HCT116 (cell line): ENCODE measurements at regions not wholly inside any gene's neighbourhood (a gene's known extent, or its start where the extent isn't known, plus 50 kb on each side); places are given as distances from the start of the nearest gene placed in this dataset.

Experiments used
- ATAC-seq: fragments of 200-7000 bp; cut with Tn5 transposase; 2 replicates; pipeline ENCODE4 v1.9.1; 2020; ENCODE audit warnings: mild to moderate bottlenecking, moderate library complexity
- BruUV-seq: library from RNA; stranded (reverse); fragments of 400-500 nt; replicated peaks from 2 replicates; lab custom pipeline; 2021; lab: Mats Ljungman, UMichigan
- CTCF ChIA-PET: fragments of 300-600 bp; sonication (Branson Sonifier 250); formaldehyde crosslinking; loops from one replicate; lab custom pipeline; 2021; ENCODE audit warnings: antibody characterized with exemption; lab: Charles Lee
- POLR2A ChIA-PET: fragments of 300-600, 350-600 bp; sonication (Branson Sonifier 250); formaldehyde crosslinking; loops from one replicate; lab custom pipeline; 2021; ENCODE audit warnings: antibody characterized with exemption; lab: Charles Lee
- RAD21 ChIA-PET, 2 experiments: fragments of 300-600 bp; sonication (Branson Sonifier 250); formaldehyde crosslinking; loops; one replicate each; lab custom pipeline; 2023; ENCODE audit warnings: low total read pairs in 2 of 2; ENCODE audit not compliant: uncharacterized antibody in 2 of 2, unreplicated experiment in 2 of 2, low non-redundant PET in 1 of 2; lab: Charles Lee
- DNase-seq: peaks from one replicate; pipeline ENCODE4 v3.0.0-alpha.2; 2010; ENCODE audit warnings: low read depth, low spot score
- H2AFZ ChIP-seq: fragments of 200-600 bp; shearing (Covaris generic), sonication (generic); 2 replicates; pipeline ENCODE4 v1.6.1; 2017; ENCODE audit warnings: low read depth, mixed run types, mixed read lengths, antibody characterized with exemption, low read length; ENCODE audit not compliant: poor library complexity, severe bottlenecking
- H3K27ac ChIP-seq: 2 replicates; pipeline ENCODE4 v1.5.1; 2012; ENCODE audit warnings: low read depth, low read length
- H3K27me3 ChIP-seq: fragments of 200-600 bp; sonication (generic); 2 replicates; pipeline ENCODE4 v1.6.1; 2016; ENCODE audit warnings: mixed run types, low read length, mixed read lengths; ENCODE audit not compliant: insufficient read depth
- H3K36me3 ChIP-seq, 2 experiments: fragments of 200-500 bp in 1 of 2; fragments of 200-600 bp in 1 of 2; sonication (Bioruptor generic) in 1 of 2; sonication (generic) in 1 of 2; 2 replicates each; pipeline versions ENCODE4 v1.5.1 to v1.6.1; 2014 to 2016; ENCODE audit warnings: low read length in 2 of 2, inconsistent platforms in 1 of 2, mixed read lengths in 1 of 2, mixed run types in 1 of 2; ENCODE audit not compliant: insufficient read depth in 2 of 2, control insufficient read depth in 1 of 2
- H3K4me1 ChIP-seq, 2 experiments: fragments of 200-600 bp in 1 of 2; sonication (generic) in 1 of 2; 2 replicates each; pipeline versions ENCODE4 v1.5.1 to v1.6.1; 2012 to 2017; ENCODE audit warnings: low read length in 2 of 2, inconsistent platforms in 1 of 2, mild to moderate bottlenecking in 1 of 2, mixed read lengths in 1 of 2, mixed run types in 1 of 2, moderate library complexity in 1 of 2; ENCODE audit not compliant: insufficient read depth in 2 of 2, control insufficient read depth in 1 of 2
- H3K4me2 ChIP-seq: fragments of 200-600 bp; sonication (generic); 2 replicates; pipeline ENCODE4 v1.6.1; 2017; ENCODE audit warnings: mixed run types, low read length, mixed read lengths
- H3K4me3 ChIP-seq, 2 experiments: fragments of 200-600 bp in 1 of 2; sonication (generic) in 1 of 2; replicated peaks in 1 of 2; 2 replicates each; pipeline ENCODE4 v1.5.1; 2011 to 2016; ENCODE audit warnings: low read length in 2 of 2, control low read depth in 1 of 2, low read depth in 1 of 2, mild to moderate bottlenecking in 1 of 2, mixed read lengths in 1 of 2, mixed run types in 1 of 2
- H3K79me2 ChIP-seq: fragments of 200-600 bp; sonication (generic); 2 replicates; pipeline ENCODE4 v1.6.1; 2017; ENCODE audit warnings: mild to moderate bottlenecking, mixed run types, low read length, moderate library complexity, mixed read lengths; ENCODE audit not compliant: insufficient read depth
- H3K9ac ChIP-seq: fragments of 200-600 bp; sonication (generic); 2 replicates; pipeline ENCODE4 v1.6.1; 2016; ENCODE audit warnings: low read length, mixed read lengths
- H3K9me2 ChIP-seq: fragments of 200-600 bp; sonication (generic), shearing (Covaris generic); 2 replicates; pipeline ENCODE4 v1.6.1; 2017; ENCODE audit warnings: mixed run types, mild to moderate bottlenecking, moderate library complexity; ENCODE audit not compliant: insufficient read depth
- H3K9me3 ChIP-seq, 2 experiments: fragments of 200-500 bp in 1 of 2; fragments of 200-600 bp in 1 of 2; sonication (Bioruptor generic) in 1 of 2; sonication (generic) in 1 of 2; 2 replicates each; pipeline ENCODE4 v1.6.1; 2014 to 2017; ENCODE audit warnings: low read length in 2 of 2, mixed read lengths in 2 of 2, inconsistent platforms in 1 of 2, low read depth in 1 of 2, mild to moderate bottlenecking in 1 of 2, mixed run types in 1 of 2, moderate library complexity in 1 of 2; ENCODE audit not compliant: control insufficient read depth in 1 of 2, insufficient read depth in 1 of 2
- H4K20me1 ChIP-seq: fragments of 200-600 bp; sonication (generic), shearing (Covaris generic); 2 replicates; pipeline ENCODE4 v1.6.1; 2017; ENCODE audit warnings: mixed run types, mild to moderate bottlenecking, moderate library complexity; ENCODE audit not compliant: insufficient read depth
- CBX3 ChIP-seq: IDR thresholded peaks from 2 replicates; pipeline ENCODE4 v1.6.1; 2012; ENCODE audit warnings: low read depth
- CEBPB ChIP-seq: IDR thresholded peaks from 2 replicates; pipeline ENCODE4 v1.6.1; 2012; ENCODE audit warnings: low read depth
- EGR1 ChIP-seq: IDR thresholded peaks from 2 replicates; pipeline ENCODE4 v1.6.1; 2012; ENCODE audit warnings: low read depth
- EZH2 ChIP-seq: fragments of 200-600 bp; sonication (generic); IDR thresholded peaks from 2 replicates; pipeline ENCODE4 v1.6.1; 2017; ENCODE audit warnings: antibody characterized with exemption, mixed run types
- EZH2phosphoT487 ChIP-seq: fragments of 200-600 bp; IDR thresholded peaks from 2 replicates; pipeline ENCODE4 v1.6.1; 2018; ENCODE audit warnings: antibody characterized with exemption, borderline replicate concordance
- FOSL1 ChIP-seq: IDR thresholded peaks from 2 replicates; pipeline ENCODE4 v1.6.1; 2012; ENCODE audit warnings: low read depth
- POLR2A ChIP-seq: IDR thresholded peaks from 2 replicates; pipeline ENCODE4 v1.7.0; 2011; ENCODE audit warnings: borderline replicate concordance; ENCODE audit not compliant: insufficient read depth, insufficient read length; ENCODE audit errors: extremely low read depth
- POLR2AphosphoS5 ChIP-seq: IDR thresholded peaks from 2 replicates; pipeline ENCODE4 v1.6.1; 2011; ENCODE audit warnings: mild to moderate bottlenecking, low read depth, low read length, moderate library complexity
- SP1 ChIP-seq: IDR thresholded peaks from 2 replicates; pipeline ENCODE4 v1.6.1; 2012; ENCODE audit warnings: low read depth
- SRF ChIP-seq: IDR thresholded peaks from 2 replicates; pipeline ENCODE4 v1.6.1; 2012; ENCODE audit warnings: low read depth
- TCF7L2 ChIP-seq: IDR thresholded peaks from 2 replicates; pipeline ENCODE4 v1.7.0; 2011; ENCODE audit warnings: borderline replicate concordance, inconsistent platforms; ENCODE audit not compliant: insufficient read depth, insufficient read length; ENCODE audit errors: extremely low read depth
- YY1 ChIP-seq: IDR thresholded peaks from 2 replicates; pipeline ENCODE4 v1.6.1; 2011; ENCODE audit warnings: low read length, low read depth, moderate library complexity, mild to moderate bottlenecking; ENCODE audit not compliant: insufficient replicate concordance; ENCODE audit errors: extremely low read depth
- intact Hi-C: fragments of 100-400 bp; cut with micrococcal nuclease; formaldehyde crosslinking; loops from 2 replicates; pipeline ENCODE4 v1.10.0; 2022
- TF ChIP-seq, protein P1 (sequence below): IDR thresholded peaks from 2 replicates; pipeline ENCODE4 v1.6.1; 2012; ENCODE audit warnings: low read depth
- TF ChIP-seq, protein P2 (sequence below): IDR thresholded peaks from 2 replicates; pipeline ENCODE4 v1.6.1; 2011; ENCODE audit warnings: mild to moderate bottlenecking, low read length, moderate library complexity; ENCODE audit not compliant: insufficient replicate concordance; ENCODE audit errors: extremely low read depth
- TF ChIP-seq, protein P3 (sequence below), 3 experiments: fragments of 200-600 bp in 1 of 3; sonication (generic) in 1 of 3; IDR thresholded peaks in 2 of 3; conservative IDR thresholded peaks in 1 of 3; 2 replicates each; pipeline ENCODE4 v1.5.1; 2012 to 2017; ENCODE audit warnings: low read depth in 2 of 3, low read length in 2 of 3, antibody characterized with exemption in 1 of 3, borderline replicate concordance in 1 of 3, control low read depth in 1 of 3, mild to moderate bottlenecking in 1 of 3, mixed read lengths in 1 of 3, mixed run types in 1 of 3, moderate library complexity in 1 of 3; ENCODE audit not compliant: insufficient read depth in 1 of 3

DNA sequence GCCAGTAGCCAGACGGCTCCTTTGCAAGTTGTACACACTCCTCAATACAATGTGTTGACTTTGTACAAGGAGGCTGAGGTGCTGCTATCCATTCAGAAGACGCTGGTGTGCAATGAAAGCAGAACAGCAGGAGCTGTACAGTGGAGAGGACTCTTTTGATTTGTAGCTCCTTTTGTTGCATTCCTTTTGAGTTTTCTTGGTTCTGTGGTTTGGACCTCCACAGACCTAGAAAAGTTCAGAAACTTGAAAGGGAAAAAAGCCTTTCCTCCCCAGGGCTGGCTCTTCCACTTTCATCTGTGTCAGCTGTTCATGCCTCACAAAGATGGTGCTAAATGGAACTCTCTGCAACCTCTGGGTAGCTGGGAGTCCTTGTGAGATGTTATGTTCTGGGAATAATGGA, 117.4 kb downstream of the MAT2B start:
- Histone ChIP-seq H3K27ac (no peak overlapping the region), H3K9me2 (no peaks in the 10 kb centered on the region), H3K9me3 (no peaks in the 10 kb centered on the region), H3K4me1 (no peaks in the 10 kb centered on the region), H4K20me1 (no peaks in the 10 kb centered on the region), H3K4me2 (no peak overlapping the region), H3K4me3 (no peak overlapping the region), H3K27me3 (peaks cover 15% of the 10 kb centered on the region), H2AFZ (no peak overlapping the region), H3K79me2 (no peaks in the 10 kb centered on the region), H3K36me3 (no peaks in the 10 kb centered on the region), H3K9ac (no peak overlapping the region)
- no TSS peak for BruUV-seq
- no peak for DNase-seq
- RAD21 ChIA-PET: no interaction called here
- intact Hi-C loops: no loop called here
- ATAC-seq: no peak
- CTCF ChIA-PET: no interaction called here
- TF ChIP-seq YY1 (no peak), EGR1 (no peak), EZH2 (no peak), POLR2A (no peak), CBX3 (no peak), POLR2AphosphoS5 (no peak)
- TF ChIP-seq, protein P1, sequence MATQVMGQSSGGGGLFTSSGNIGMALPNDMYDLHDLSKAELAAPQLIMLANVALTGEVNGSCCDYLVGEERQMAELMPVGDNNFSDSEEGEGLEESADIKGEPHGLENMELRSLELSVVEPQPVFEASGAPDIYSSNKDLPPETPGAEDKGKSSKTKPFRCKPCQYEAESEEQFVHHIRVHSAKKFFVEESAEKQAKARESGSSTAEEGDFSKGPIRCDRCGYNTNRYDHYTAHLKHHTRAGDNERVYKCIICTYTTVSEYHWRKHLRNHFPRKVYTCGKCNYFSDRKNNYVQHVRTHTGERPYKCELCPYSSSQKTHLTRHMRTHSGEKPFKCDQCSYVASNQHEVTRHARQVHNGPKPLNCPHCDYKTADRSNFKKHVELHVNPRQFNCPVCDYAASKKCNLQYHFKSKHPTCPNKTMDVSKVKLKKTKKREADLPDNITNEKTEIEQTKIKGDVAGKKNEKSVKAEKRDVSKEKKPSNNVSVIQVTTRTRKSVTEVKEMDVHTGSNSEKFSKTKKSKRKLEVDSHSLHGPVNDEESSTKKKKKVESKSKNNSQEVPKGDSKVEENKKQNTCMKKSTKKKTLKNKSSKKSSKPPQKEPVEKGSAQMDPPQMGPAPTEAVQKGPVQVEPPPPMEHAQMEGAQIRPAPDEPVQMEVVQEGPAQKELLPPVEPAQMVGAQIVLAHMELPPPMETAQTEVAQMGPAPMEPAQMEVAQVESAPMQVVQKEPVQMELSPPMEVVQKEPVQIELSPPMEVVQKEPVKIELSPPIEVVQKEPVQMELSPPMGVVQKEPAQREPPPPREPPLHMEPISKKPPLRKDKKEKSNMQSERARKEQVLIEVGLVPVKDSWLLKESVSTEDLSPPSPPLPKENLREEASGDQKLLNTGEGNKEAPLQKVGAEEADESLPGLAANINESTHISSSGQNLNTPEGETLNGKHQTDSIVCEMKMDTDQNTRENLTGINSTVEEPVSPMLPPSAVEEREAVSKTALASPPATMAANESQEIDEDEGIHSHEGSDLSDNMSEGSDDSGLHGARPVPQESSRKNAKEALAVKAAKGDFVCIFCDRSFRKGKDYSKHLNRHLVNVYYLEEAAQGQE: no peak
- POLR2A ChIA-PET: no interaction called here

DNA sequence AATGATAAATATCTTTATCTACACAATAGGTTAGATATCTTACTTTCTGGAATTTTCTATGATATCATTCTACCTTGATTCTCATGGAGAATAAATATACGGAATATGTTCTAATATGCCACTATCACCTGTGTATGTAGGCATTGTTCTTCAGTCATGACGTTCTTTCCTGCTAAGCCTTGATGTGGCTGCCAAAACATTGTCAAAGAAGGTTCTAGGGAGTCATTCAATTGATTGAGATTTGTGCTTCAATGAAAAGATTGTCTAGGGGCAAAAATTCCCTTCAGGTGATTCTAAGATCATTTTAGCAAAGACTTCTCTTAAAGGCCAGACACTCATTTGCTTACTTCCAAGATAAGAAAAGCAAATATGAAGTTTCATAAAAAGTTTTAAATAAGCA, 118.1 kb downstream of the MAT2B start:
- Histone ChIP-seq H3K27ac (no peak overlapping the region), H4K20me1 (no peaks in the 10 kb centered on the region), H3K27me3 (peaks cover 15% of the 10 kb centered on the region), H3K36me3 (no peaks in the 10 kb centered on the region), H3K4me3 (no peak overlapping the region), H2AFZ (no peak overlapping the region), H3K79me2 (no peaks in the 10 kb centered on the region), H3K4me1 (no peaks in the 10 kb centered on the region), H3K9me2 (no peaks in the 10 kb centered on the region), H3K9ac (no peak overlapping the region), H3K9me3 (no peaks in the 10 kb centered on the region), H3K4me2 (no peak overlapping the region)
- DNase-seq (no peak), ATAC-seq (no peak)
- intact Hi-C loops: no loop called here
- CTCF ChIA-PET: no interaction called here
- BruUV-seq: no TSS peak
- POLR2A ChIA-PET: no interaction called here
- RAD21 ChIA-PET: no interaction called here
- TF ChIP-seq EZH2phosphoT487: no peak
- TF ChIP-seq SP1: no peak
- TF ChIP-seq, protein P2, sequence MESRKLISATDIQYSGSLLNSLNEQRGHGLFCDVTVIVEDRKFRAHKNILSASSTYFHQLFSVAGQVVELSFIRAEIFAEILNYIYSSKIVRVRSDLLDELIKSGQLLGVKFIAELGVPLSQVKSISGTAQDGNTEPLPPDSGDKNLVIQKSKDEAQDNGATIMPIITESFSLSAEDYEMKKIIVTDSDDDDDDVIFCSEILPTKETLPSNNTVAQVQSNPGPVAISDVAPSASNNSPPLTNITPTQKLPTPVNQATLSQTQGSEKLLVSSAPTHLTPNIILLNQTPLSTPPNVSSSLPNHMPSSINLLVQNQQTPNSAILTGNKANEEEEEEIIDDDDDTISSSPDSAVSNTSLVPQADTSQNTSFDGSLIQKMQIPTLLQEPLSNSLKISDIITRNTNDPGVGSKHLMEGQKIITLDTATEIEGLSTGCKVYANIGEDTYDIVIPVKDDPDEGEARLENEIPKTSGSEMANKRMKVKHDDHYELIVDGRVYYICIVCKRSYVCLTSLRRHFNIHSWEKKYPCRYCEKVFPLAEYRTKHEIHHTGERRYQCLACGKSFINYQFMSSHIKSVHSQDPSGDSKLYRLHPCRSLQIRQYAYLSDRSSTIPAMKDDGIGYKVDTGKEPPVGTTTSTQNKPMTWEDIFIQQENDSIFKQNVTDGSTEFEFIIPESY: no peak
- no peak for TF ChIP-seq EGR1
- TF ChIP-seq TCF7L2: no peak
- TF ChIP-seq SRF: no peak
- TF ChIP-seq FOSL1: no peak
- TF ChIP-seq, protein P3, sequence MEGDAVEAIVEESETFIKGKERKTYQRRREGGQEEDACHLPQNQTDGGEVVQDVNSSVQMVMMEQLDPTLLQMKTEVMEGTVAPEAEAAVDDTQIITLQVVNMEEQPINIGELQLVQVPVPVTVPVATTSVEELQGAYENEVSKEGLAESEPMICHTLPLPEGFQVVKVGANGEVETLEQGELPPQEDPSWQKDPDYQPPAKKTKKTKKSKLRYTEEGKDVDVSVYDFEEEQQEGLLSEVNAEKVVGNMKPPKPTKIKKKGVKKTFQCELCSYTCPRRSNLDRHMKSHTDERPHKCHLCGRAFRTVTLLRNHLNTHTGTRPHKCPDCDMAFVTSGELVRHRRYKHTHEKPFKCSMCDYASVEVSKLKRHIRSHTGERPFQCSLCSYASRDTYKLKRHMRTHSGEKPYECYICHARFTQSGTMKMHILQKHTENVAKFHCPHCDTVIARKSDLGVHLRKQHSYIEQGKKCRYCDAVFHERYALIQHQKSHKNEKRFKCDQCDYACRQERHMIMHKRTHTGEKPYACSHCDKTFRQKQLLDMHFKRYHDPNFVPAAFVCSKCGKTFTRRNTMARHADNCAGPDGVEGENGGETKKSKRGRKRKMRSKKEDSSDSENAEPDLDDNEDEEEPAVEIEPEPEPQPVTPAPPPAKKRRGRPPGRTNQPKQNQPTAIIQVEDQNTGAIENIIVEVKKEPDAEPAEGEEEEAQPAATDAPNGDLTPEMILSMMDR (IDR thresholded peaks at IDR 0.05 in 2 of 3, conservative IDR thresholded peaks at IDR 0.05 in 1 of 3; ENCODE audit: borderline replicate concordance in 1 of 3, insufficient read depth in 1 of 3, low read depth in 2 of 3, low read length in 2 of 3): no peak
- TF ChIP-seq CEBPB: no peak
